Activated naive CD4-positive, alpha-beta T cell treated with anti-CD3 and anti-CD28 coated beads for 36 hours (primary cell): ENCODE measurements at regions not wholly inside any gene's neighbourhood (a gene's known extent, or its start where the extent isn't known, plus 50 kb on each side); places are given as distances from the start of the nearest gene placed in this dataset.

Source experiments
- CTCF ChIA-PET: fragments of 350-600 bp; sonication (Branson Sonifier 250); formaldehyde crosslinking; loops from one replicate; lab custom pipeline; 2021; ENCODE audit warnings: antibody characterized with exemption; lab: Charles Lee
- DNase-seq: peaks from one replicate; pipeline ENCODE4 v3.0.0-alpha.2; 2020
- H3K27ac Mint-ChIP-seq: one replicate; pipeline ENCODE4 v1.8.0; 2021; ENCODE audit warnings: mild to moderate bottlenecking, mixed read lengths
- H3K27me3 Mint-ChIP-seq: one replicate; pipeline ENCODE4 v1.8.0; 2021; ENCODE audit warnings: low read depth, mixed read lengths
- H3K36me3 Mint-ChIP-seq: one replicate; pipeline ENCODE4 v1.8.0; 2021; ENCODE audit warnings: low read depth, mixed read lengths
- H3K4me1 Mint-ChIP-seq: one replicate; pipeline ENCODE4 v1.8.0; 2021; ENCODE audit warnings: low read depth, mixed read lengths
- H3K4me3 Mint-ChIP-seq: one replicate; pipeline ENCODE4 v1.8.0; 2021; ENCODE audit warnings: mild to moderate bottlenecking, moderate library complexity, mixed read lengths
- H3K9me3 Mint-ChIP-seq: one replicate; pipeline ENCODE4 v1.8.0; 2021; ENCODE audit warnings: mixed read lengths
- intact Hi-C: fragments of 100-400 bp; cut with micrococcal nuclease; formaldehyde crosslinking; loops from one replicate; pipeline ENCODE4 v1.15.1; 2023

GRCh38 chr4:185071236-185071811 lies 53.0 kb downstream of the HELT start:
- intact Hi-C loops, result no loop called here
- no peak overlapping the region for H3K4me3 Mint-ChIP-seq
- no peak for DNase-seq
- no peaks in the 10 kb centered on the region for H3K36me3 Mint-ChIP-seq
- CTCF ChIA-PET, result interaction anchor here (0.8 to 1.4 kb wide), 2 partner anchors 12 to 24 kb away, joined by 3 to 4 read pairs; no protein-coding TSS in a partner anchor
- no peaks in the 10 kb centered on the region for H3K9me3 Mint-ChIP-seq
- H3K4me1 Mint-ChIP-seq, result no peaks in the 10 kb centered on the region
- H3K27ac Mint-ChIP-seq, result no peak overlapping the region
- H3K27me3 Mint-ChIP-seq, result peaks cover 5% of the 10 kb centered on the region

- DNase-seq, result no peak
- H3K9me3 Mint-ChIP-seq, result no peaks in the 10 kb centered on the region
- H3K4me1 Mint-ChIP-seq, result no peaks in the 10 kb centered on the region
- CTCF ChIA-PET, result no interaction called here
- no peaks in the 10 kb centered on the region for H3K36me3 Mint-ChIP-seq
- H3K4me3 Mint-ChIP-seq, result no peak overlapping the region
- H3K27me3 Mint-ChIP-seq, result peaks cover 7% of the 10 kb centered on the region
- intact Hi-C loops, result no loop called here
- H3K27ac Mint-ChIP-seq, result no peak overlapping the region
Observed at GRCh38 chr4:185079271-185079905, 61.1 kb downstream of the HELT start.

GRCh38 chr4:185080545-185080944 lies 62.3 kb downstream of the HELT start:
- no peak for DNase-seq
- Mint-ChIP-seq H3K9me3 (no peaks in the 10 kb centered on the region), H3K4me1 (no peaks in the 10 kb centered on the region), H3K36me3 (no peaks in the 10 kb centered on the region), H3K27ac (no peak overlapping the region), H3K27me3 (peaks cover 7% of the 10 kb centered on the region), H3K4me3 (no peak overlapping the region)
- intact Hi-C loops, result no loop called here
- CTCF ChIA-PET, result no interaction called here

- intact Hi-C loops, result no loop called here
- H3K4me3 Mint-ChIP-seq, result no peak overlapping the region
Observed at GRCh38 chr4:185082561-185082960, 60.5 kb upstream of the SLC25A4 start.

GRCh38 chr4:185086053-185086452 lies 57.0 kb upstream of the SLC25A4 start:
- intact Hi-C loops, result no loop called here
- CTCF ChIA-PET, result interaction anchor here (0.6 to 2.0 kb wide), 4 partner anchors 9 to 77 kb away, joined by 3 to 5 read pairs (median 4); no protein-coding TSS in a partner anchor

More at GRCh38 chr4:185082561-185082960, 60.5 kb upstream of the SLC25A4 start:
- H3K9me3 Mint-ChIP-seq, result no peaks in the 10 kb centered on the region
- CTCF ChIA-PET, result interaction anchor here (1.1 to 3.2 kb wide), 3 partner anchors 11 to 77 kb away, joined by 3 to 21 read pairs (median 7); no protein-coding TSS in a partner anchor
- H3K27ac Mint-ChIP-seq, result no peak overlapping the region
- peaks cover 7% of the 10 kb centered on the region for H3K27me3 Mint-ChIP-seq
- H3K4me1 Mint-ChIP-seq, result no peaks in the 10 kb centered on the region
- H3K36me3 Mint-ChIP-seq, result no peaks in the 10 kb centered on the region
- DNase-seq, result no peak

GRCh38 chr4:185088899-185089298 lies 54.2 kb upstream of the SLC25A4 start:
- intact Hi-C loops, result no loop called here
- Mint-ChIP-seq H3K36me3 (no peaks in the 10 kb centered on the region), H3K4me3 (no peak overlapping the region), H3K27me3 (peaks cover 12% of the 10 kb centered on the region), H3K4me1 (no peaks in the 10 kb centered on the region), H3K27ac (no peak overlapping the region), H3K9me3 (no peaks in the 10 kb centered on the region)
- CTCF ChIA-PET, result interaction anchor here (0.7 kb wide), 1 partner anchor 11 kb away, joined by 3 read pairs; no protein-coding TSS in a partner anchor
- DNase-seq, result no peak

More at GRCh38 chr4:185086053-185086452, 57.0 kb upstream of the SLC25A4 start:
- Mint-ChIP-seq H3K4me3 (no peak overlapping the region), H3K4me1 (no peaks in the 10 kb centered on the region), H3K9me3 (no peaks in the 10 kb centered on the region), H3K27me3 (peaks cover 7% of the 10 kb centered on the region), H3K27ac (no peak overlapping the region), H3K36me3 (no peaks in the 10 kb centered on the region)
- DNase-seq, result no peak

- no peaks in the 10 kb centered on the region for H3K9me3 Mint-ChIP-seq
- CTCF ChIA-PET, result interaction anchor here (0.5 to 1.5 kb wide), 2 partner anchors 50 to 889 kb away, joined by 4 to 6 read pairs; no protein-coding TSS in a partner anchor
- no peaks in the 10 kb centered on the region for H3K36me3 Mint-ChIP-seq
- intact Hi-C loops, result no loop called here
- H3K27ac Mint-ChIP-seq, result no peak overlapping the region
- no peaks in the 10 kb centered on the region for H3K4me1 Mint-ChIP-seq
- H3K4me3 Mint-ChIP-seq, result no peak overlapping the region
- no peak for DNase-seq
- peaks cover 12% of the 10 kb centered on the region for H3K27me3 Mint-ChIP-seq
Observed at GRCh38 chr4:185090592-185090991, 52.5 kb upstream of the SLC25A4 start.

- no peaks in the 10 kb centered on the region for H3K4me1 Mint-ChIP-seq
- no peak overlapping the region for H3K4me3 Mint-ChIP-seq
- CTCF ChIA-PET, result no interaction called here
- H3K36me3 Mint-ChIP-seq, result no peaks in the 10 kb centered on the region
- H3K9me3 Mint-ChIP-seq, result no peaks in the 10 kb centered on the region
- H3K27me3 Mint-ChIP-seq, result peaks cover 10% of the 10 kb centered on the region
- DNase-seq, result no peak
- intact Hi-C loops, result no loop called here
- H3K27ac Mint-ChIP-seq, result no peak overlapping the region
Observed at GRCh38 chr4:185092535-185093197, 50.4 kb upstream of the SLC25A4 start.
